ENCODE measurements at regions not wholly inside any gene's neighbourhood (a gene's known extent, or its start where the extent isn't known, plus 50 kb on each side); places are given as distances from the start of the nearest gene placed in this dataset.

GRCh38 chr6:45830441-45831139 lies 185.1 kb downstream of the CLIC5 start:
- no peak for DNase-seq

- no peak for DNase-seq
Observed at GRCh38 chr6:45829873-45830272, 185.8 kb downstream of the CLIC5 start.

DNA sequence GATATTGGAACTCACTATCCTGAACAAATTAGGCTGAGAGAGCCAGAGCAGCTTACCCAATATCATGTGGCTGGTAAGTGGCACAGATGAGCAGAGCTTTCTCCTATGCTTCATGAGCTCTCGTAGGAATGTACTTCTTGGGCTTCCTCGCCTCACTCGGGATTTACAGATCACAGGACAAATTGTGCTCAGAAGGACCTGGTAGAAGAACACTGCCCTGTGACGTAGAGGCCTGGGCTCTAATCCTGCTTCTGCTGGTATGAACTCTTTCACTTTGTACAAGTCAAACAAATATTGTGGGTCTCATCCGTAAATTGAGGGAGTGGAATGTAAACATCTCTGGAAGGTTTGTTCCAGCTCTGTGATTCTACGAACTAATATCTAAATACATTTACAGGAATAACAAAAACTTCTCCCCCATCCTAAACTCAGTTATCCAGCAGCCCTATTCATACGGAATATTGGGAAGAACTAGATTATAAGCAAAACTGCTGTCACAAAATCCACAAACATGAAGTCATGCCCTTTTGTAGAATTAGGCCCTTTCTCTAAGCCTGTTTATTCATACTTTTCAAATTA lies 187.6 kb downstream of the CLIC5 start:
- DNase-seq = no peak

- no peak for DNase-seq
Observed at GRCh38 chr6:45822873-45823272, 192.8 kb downstream of the CLIC5 start.

DNA sequence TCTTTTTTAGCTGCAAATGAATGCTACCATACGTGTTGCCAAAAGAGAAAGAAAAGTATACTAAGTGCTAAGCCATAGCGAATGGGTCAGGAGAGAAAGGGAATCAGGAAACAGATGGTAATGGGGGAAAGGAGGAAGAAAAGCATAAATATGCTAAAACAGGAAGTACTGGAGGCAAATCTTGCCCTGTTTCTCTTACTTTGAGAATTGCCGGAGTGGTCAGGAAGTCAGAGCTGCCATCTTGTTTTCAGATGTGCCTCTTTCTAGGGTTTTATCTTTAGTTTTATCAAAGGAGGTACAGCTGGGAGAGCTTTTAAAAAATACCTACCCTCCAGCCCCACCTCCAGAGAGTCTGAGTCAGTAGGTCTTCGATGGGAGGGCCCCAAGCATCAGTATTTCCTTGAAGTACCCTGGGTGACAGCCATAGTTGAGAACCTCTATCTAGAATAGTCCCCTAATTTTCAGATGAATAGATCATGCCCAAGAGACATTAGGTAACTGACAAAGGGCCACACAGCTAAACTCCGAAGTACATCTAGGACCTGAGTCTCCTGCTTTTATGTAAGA lies 193.3 kb downstream of the CLIC5 start:
- no peak for DNase-seq

DNA sequence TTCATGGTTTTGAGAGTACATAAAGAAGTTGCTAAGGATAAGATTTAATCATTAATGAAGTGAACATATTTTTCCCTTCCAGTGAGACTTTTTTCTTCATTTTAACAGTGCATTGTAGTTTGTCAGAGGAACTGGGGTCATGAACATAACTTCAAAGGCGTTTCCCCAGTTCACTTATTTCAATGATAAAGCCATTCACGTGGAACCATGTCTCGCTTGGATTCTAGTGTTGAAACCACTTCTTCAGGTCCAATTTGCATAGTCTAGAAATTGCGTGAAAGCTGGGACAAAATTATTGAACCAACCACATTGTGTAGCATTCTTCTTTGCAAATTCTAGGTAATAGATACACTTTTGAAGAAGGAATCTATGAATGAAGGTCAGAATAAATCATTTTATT lies 197.0 kb downstream of the CLIC5 start:
- no peak for DNase-seq

DNA sequence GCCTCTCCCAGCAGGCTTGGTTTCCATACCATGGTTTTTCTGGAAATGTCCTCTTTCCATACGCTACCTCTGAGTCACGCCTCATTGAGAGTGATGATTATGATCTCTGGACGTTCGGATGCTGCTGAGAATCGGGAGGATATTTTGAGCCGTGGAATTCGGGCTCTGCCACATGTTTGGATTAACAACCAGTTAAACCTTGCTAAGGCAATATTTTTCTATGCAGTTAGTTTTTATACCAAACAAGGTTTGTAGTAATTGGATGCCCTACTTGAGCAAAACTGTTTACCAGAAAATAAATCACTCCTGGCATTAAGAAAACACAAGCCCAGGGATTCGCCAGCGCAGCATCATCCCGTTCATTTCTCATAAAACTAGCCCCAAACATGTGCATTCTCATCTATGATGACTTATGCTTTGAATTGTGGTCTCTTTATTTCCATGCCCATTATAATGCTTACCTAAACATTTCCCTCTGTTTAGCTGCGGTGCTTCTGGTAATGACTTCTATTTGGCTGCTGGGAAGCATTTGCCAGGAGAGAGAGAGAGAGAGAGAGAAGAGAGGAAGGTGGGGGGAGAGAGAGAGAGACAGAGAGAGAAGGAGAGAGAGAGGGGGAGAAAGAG lies 198.9 kb downstream of the CLIC5 start:
- DNase-seq = no peak

DNA sequence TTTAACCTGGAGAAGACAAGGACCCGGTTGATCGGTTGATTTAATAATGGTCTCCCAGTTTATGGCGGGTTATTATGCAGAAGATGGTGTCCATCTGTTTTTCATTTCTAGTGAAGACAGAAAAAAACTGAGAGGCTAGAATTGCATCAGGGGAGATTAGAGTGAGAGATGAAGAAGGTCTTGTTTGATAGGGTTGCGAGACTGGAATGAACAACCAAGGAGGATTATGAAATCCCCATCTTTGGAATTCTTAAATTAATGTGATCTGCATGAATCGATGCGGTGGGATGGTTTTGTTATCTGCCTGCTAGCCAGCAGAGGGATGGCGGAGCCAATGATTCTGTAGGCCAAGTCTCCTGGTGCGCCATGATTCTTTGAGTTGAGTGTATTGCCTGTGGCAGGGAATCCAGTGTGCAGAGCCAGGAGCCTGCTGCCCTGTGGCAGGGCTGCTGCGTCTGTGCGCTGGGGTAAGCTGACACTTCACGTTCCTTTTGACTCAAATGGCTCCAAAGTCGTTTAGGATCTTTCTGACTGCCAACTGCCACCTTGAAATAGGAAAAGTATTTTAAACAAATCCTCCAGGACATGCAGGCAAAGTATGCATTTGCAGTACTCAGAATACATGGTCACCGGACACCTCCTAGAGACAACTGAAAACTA lies 200.1 kb downstream of the CLIC5 start:
- DNase-seq = no peak

GRCh38 chr6:45814772-45815171 lies 200.9 kb downstream of the CLIC5 start:
- DNase-seq = no peak

DNA sequence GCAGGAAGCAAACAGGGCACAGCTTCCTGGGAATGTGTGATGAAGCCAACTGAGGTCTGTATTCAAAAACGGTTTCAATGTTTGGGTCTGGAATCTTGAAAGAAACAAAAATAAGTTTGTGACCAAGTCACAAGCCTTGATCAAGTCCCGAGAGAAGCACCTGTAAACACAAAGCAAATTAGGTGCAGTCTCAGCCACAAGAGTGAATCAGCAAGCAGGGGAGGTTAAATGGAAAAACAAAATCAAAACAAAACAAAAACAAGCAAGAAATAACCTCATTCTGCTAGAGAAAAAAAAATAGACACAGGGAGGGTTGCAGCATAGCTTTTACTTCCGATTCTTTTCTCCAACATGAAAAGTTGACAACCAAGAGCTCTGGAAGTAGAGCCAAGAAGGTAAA lies 201.7 kb downstream of the CLIC5 start:
- no peak for DNase-seq

DNA sequence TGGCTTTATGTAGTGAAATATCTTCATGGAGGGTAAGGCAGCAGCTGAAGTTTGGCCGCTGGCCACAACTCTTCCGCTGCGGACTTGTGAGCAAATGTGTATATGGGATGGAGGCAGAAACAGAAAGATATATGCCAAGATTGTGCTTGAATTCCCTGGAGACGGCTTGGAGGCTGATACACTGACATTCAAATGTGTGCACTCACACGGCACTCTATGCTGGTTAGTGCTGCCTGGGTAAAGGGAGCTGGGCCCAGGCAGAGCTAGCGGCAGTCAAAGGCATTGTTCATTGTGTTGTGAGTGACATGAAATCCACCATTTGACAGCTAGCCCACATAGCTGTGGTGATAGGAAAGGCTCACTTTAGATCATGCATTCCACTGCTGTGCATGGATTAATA lies 202.7 kb downstream of the CLIC5 start:
- no peak for DNase-seq

- no peak for DNase-seq
Observed at GRCh38 chr6:45808917-45809316, 206.7 kb downstream of the CLIC5 start.

- no peak for DNase-seq
Observed at GRCh38 chr6:45808042-45808645, 207.5 kb downstream of the CLIC5 start.

- no peak for DNase-seq
Observed at GRCh38 chr6:45807311-45808041, 208.2 kb downstream of the CLIC5 start.

DNA sequence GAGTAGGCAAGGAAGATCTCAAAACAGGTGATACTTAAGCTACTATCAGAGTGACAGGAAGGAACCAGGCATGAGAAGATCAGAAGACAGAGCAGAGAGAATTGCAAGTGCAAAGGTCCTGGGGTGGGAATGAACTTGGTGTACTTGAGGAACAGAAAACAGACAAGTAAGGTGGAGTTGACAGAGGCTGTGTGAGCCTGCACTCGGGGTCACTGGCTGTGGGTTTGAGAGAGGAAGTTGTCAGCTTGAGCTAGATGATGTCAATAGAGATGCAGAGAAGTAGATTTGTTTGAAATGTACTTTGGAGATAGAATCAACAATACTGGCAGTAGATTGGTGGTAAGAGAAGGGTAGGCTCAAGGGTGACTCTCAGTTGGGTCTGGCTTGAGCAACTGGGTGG lies 209.5 kb downstream of the CLIC5 start:
- no peak for DNase-seq

GRCh38 chr6:45803071-45803470 lies 212.6 kb downstream of the CLIC5 start:
- DNase-seq = no peak

DNA sequence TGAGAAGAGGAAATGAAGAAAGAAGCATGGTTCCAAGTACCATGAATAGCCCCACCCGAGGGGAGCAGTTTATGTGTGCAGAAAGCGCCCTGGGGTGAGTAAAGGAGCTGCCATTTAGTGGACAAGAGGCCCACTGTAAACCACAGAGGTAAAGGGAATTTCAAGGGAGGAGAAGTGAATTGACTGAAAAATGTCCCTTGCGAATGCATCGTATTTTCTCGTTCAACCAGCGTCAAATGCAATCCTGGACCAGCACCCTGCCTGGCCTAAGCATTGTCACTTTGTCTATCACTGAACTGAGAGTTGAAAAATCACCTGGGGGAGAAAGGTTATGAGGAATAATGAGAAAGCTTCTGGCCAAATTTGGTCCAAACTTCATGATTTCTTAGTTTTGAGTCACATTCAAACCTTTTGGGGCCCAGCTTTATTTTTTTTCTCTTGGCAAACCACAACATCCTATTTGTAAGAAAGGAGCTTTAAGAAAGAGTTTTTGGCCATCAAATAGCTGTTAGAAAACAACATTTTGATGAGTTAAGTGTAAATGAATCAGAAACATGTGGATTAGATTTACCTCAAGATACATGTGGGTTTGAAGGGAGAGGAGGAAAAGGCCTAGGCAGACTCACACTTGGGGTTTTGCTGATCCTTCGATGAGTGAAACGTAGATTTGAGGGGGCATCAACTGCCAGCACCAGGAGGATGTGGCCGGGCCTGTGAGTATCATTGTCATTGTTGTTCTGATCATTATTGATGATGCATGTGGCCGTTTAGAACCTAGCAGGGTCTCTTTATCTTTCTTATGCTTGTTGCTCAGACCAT lies 214.0 kb downstream of the CLIC5 start:
- DNase-seq = no peak

DNA sequence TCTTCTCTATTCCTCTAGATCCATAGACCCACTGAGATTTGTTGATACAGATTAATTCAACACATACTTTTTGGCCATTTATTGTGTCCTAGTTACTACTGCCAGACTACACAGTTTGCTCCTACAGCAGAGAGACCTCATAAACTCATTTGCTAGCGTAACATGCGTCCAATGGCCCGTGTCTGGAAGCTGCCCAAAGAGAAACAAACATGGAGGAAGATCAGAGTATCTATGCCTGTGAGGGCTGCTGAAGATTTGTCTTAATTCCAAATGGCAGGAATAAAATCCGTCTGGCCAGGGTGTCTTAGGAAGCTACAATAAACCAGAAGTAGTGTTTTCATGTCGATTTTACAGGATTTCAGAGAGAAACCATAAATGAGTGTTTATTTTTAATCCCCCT lies 214.7 kb downstream of the CLIC5 start:
- no peak for DNase-seq

- DNase-seq = no peak
Observed at GRCh38 chr6:45795678-45796077, 220.0 kb downstream of the CLIC5 start.

DNA sequence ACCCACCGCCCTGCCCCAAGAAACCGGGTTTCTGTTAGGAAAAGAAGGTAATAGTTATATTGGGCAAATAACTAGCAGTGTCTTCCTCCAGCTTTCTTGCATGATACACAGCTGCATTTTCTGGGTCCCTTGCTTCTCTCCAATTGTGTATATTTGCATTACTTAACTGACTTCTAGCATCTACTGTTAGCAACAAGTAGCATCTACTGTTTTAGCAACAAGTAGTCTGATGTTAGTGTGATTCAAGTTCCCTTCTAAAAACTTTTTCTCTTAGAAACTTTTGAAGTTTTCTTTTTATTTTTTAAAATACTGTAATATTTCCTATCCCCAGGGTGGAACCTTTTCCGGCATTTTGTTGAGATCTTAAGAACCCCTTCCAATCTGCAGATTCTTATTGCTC lies 221.2 kb downstream of the CLIC5 start:
- no peak for DNase-seq
